ENCODE measurements at regions not wholly inside any gene's neighbourhood (a gene's known extent, or its start where the extent isn't known, plus 50 kb on each side); places are given as distances from the start of the nearest gene placed in this dataset.

DNA sequence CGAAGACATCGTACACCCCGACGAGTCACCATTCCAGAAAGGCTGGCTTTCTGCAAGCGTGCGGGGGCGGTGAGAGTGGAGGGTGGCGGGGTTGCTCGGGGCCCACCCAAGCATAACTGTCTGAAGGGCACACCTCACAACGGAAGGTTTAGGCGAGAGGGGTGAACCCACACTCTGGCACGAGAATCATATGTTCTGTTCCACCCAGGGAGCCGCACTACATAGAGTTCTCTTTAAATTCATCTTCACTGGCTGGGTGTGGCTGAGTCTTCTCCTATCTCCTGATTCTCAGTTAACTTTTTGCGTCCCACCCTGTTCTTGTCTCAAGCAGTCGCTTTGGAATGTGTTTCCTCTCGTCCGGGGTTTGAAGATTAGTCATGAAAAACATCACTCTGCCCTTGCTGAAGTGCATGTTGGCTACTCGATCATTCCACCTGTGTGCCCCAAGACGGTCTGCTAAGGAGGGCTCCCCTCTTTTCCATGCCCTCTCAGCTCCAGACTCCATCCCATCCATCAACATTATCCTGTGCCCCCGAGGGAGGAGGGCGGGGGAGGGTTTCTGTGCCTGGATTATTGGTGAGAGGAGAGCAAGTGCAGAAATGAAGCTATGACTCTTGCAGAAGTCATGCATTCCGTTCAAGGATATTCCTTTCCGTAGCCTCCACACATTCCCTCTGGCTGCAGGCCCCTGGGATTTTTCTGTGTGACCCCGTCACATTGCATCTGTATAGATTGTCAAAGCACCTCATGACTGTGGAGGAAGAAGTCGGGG is 53.5 kb upstream of the CD34 start:
- no peak for TF ChIP-seq POLR2AphosphoS5 (IDR thresholded peaks at IDR 0.05; ENCODE audit: low read depth, low read length)
- TF ChIP-seq, protein P1, sequence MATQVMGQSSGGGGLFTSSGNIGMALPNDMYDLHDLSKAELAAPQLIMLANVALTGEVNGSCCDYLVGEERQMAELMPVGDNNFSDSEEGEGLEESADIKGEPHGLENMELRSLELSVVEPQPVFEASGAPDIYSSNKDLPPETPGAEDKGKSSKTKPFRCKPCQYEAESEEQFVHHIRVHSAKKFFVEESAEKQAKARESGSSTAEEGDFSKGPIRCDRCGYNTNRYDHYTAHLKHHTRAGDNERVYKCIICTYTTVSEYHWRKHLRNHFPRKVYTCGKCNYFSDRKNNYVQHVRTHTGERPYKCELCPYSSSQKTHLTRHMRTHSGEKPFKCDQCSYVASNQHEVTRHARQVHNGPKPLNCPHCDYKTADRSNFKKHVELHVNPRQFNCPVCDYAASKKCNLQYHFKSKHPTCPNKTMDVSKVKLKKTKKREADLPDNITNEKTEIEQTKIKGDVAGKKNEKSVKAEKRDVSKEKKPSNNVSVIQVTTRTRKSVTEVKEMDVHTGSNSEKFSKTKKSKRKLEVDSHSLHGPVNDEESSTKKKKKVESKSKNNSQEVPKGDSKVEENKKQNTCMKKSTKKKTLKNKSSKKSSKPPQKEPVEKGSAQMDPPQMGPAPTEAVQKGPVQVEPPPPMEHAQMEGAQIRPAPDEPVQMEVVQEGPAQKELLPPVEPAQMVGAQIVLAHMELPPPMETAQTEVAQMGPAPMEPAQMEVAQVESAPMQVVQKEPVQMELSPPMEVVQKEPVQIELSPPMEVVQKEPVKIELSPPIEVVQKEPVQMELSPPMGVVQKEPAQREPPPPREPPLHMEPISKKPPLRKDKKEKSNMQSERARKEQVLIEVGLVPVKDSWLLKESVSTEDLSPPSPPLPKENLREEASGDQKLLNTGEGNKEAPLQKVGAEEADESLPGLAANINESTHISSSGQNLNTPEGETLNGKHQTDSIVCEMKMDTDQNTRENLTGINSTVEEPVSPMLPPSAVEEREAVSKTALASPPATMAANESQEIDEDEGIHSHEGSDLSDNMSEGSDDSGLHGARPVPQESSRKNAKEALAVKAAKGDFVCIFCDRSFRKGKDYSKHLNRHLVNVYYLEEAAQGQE (IDR thresholded peaks at IDR 0.05; ENCODE audit: insufficient read depth in 1 of 2, low read depth in 2 of 2, low read length in 2 of 2) = no peak

All from PFSK-1 (cell line).